ENCODE measurements at regions not wholly inside any gene's neighbourhood (a gene's known extent, or its start where the extent isn't known, plus 50 kb on each side); places are given as distances from the start of the nearest gene placed in this dataset.

GRCh38 chr11:80365076-80365725 lies 924.4 kb upstream of the TENM4 start:
- no peak for ATAC-seq
- no peak for TF ChIP-seq ESRRG (CRISPR knock-in tag; IDR thresholded peaks at IDR 0.05)
- TF ChIP-seq CSRNP3 (CRISPR knock-in tag; IDR thresholded peaks at IDR 0.05), result no peak
- TF ChIP-seq POU6F1 (CRISPR knock-in tag; IDR thresholded peaks at IDR 0.05; ENCODE audit: borderline replicate concordance, low read depth), result no peak
- no peak for TF ChIP-seq CREB5 (CRISPR knock-in tag; IDR thresholded peaks at IDR 0.05; ENCODE audit: low read depth)

- TF ChIP-seq ISL1 (CRISPR knock-in tag; IDR thresholded peaks at IDR 0.05), result no peak
- TF ChIP-seq RARB (CRISPR knock-in tag; IDR thresholded peaks at IDR 0.05), result no peak
- no peak for TF ChIP-seq BACH2 (CRISPR knock-in tag; IDR thresholded peaks at IDR 0.05; ENCODE audit: borderline replicate concordance)
- no peak for TF ChIP-seq CREB5 (CRISPR knock-in tag; IDR thresholded peaks at IDR 0.05; ENCODE audit: low read depth)
- TF ChIP-seq TSHZ2 (CRISPR knock-in tag; IDR thresholded peaks at IDR 0.05), result no peak
- no peak for TF ChIP-seq ZC3H10 (CRISPR knock-in tag; IDR thresholded peaks at IDR 0.05)
- no peak for TF ChIP-seq GLIS3 (CRISPR knock-in tag; IDR thresholded peaks at IDR 0.05)
- ATAC-seq, result no peak
Observed at GRCh38 chr11:80362563-80363340, 921.9 kb upstream of the TENM4 start.

- TF ChIP-seq RARB (CRISPR knock-in tag; IDR thresholded peaks at IDR 0.05) (no peak), CSRNP3 (CRISPR knock-in tag; IDR thresholded peaks at IDR 0.05) (no peak), ZNF8 (CRISPR knock-in tag; IDR thresholded peaks at IDR 0.05) (no peak), ZFP30 (CRISPR knock-in tag; IDR thresholded peaks at IDR 0.05) (no peak), CSDC2 (CRISPR knock-in tag; IDR thresholded peaks at IDR 0.05) (no peak), PPARA (CRISPR knock-in tag; IDR thresholded peaks at IDR 0.05; ENCODE audit: borderline replicate concordance) (no peak), CREB5 (CRISPR knock-in tag; IDR thresholded peaks at IDR 0.05; ENCODE audit: low read depth) (no peak), ZNF565 (CRISPR knock-in tag; conservative IDR thresholded peaks at IDR 0.05; ENCODE audit: low read depth) (no peak), PATZ1 (CRISPR knock-in tag; IDR thresholded peaks at IDR 0.05; ENCODE audit: borderline replicate concordance) (no peak)
- no peak for ATAC-seq
Observed at GRCh38 chr11:80355251-80355650, 914.4 kb upstream of the TENM4 start.

Measured in SK-N-SH treated with all-trans-retinoic acid at 6 μM for 48 hours (cell line).